HG03159 (cell line): ENCODE measurements at regions not wholly inside any gene's neighbourhood (a gene's known extent, or its start where the extent isn't known, plus 50 kb on each side); places are given as distances from the start of the nearest gene placed in this dataset.
"Not testable (repeated sequence)": the region's sequence is repeated elsewhere in the genome, so short reads cannot be mapped to it uniquely, and the experiment has no call there.

ENCODE experiments used
- ATAC-seq: cut with Tn5 transposase; IDR thresholded peaks from one replicate; pipeline ENCODE4 v1.9.1; 2021; ENCODE audit warnings: mild to moderate bottlenecking, moderate library complexity; ENCODE audit not compliant: unreplicated experiment

GRCh38 chr2:140178234-140178633 lies 1398.0 kb upstream of the NXPH2 start:
- no peak for ATAC-seq

- no peak for ATAC-seq
Measured at GRCh38 chr2:140177086-140177485, 1396.9 kb upstream of the NXPH2 start.

DNA sequence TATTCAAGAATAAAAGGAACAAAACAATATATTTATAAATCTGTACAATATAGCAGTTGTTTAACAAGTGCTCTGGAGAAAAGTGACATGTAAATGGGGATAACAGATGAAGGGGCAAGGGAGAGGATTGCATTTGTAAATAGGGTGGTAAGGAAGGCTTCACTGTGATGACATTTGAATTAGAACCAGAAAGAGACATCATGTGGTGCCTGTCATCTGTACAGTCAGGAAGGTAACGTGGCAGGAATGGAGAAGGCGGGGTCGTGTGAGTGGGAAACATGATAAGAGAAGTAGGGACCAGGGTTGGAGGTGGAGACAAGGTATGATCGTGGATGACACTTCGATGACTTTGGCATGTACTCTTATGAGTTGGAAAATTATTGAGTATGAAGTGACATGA lies 1393.6 kb upstream of the NXPH2 start:
- no peak for ATAC-seq

- no peak for ATAC-seq
Measured at GRCh38 chr2:140164449-140164848, 1384.3 kb upstream of the NXPH2 start.

DNA sequence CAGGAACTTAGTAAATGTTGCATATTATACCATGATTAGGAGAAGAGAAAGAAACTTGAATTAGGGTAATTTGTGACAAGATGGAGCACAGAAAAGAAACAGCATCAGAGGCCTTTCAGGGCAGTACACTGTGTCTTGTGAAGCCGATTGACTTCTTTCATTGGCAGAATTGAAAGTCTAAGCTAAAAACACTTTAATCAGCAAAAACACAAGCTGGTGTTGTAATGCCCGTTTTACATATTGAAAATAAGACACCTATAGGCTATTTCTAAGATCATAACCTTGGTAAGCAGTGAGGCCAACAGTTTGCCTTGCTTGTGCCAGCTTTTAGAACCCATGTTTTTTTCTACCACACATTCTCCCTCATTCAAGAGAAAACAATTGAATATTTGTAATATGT lies 1378.1 kb upstream of the NXPH2 start:
- no peak for ATAC-seq

DNA sequence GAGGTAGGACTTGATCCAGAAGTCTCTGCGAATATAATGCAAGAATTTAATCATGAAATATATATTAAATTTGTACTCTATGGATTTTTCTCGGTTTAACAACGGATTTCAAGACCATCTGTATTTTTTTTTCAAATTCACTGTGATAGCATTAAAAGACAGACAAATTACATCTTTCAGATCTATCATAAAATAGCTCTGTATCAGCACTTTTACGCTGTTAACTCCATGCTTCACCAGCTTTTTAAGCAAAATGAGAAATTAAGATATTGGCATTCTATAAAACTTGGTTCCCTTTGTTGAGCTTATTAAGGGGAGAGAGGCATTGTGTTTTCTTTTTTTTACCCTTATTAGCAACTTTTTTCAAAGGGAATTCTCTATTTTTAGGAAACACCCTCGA lies 1377.6 kb upstream of the NXPH2 start:
- no peak for ATAC-seq

DNA sequence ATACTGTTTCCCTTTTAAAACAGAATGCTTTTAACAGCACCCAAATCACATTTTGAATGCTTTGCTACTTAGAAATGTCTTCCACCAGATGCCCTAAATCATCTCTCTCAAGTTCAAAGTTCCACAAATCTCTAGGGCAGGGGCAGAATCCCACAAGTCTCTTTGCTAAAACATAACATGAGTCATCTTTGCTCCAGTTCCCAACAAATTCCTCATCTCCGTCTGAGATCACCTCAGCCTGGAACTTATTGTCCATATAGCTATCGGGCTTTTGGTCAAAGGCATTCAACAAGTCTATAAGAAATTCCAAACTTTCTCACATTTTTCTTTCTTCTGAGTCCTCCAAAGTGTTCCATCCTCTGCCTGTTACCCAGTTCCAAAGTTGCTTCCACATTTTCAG lies 1374.5 kb upstream of the NXPH2 start:
- no peak for ATAC-seq

DNA sequence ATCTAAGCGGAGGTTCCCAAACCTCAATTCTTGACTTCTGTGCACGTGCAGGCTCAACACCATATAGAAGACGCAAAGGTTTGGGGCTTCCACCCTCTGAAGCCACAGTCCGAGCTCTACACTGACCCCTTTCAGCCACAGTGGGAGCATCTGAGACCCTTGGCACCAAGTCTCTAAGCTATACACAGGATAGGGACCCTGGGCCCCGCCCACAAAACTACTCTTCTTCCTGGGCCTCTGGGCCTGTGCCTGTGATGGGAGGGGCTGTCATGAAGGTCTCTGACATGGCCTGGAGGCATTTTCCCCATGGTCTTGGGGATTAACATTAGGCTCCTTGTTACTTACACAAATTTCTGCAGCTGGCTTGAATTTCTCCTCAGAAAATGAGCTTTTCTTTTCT lies 1374.1 kb upstream of the NXPH2 start:
- no peak for ATAC-seq

- no peak for ATAC-seq
Measured at GRCh38 chr2:140144611-140145010, 1364.4 kb upstream of the NXPH2 start.

DNA sequence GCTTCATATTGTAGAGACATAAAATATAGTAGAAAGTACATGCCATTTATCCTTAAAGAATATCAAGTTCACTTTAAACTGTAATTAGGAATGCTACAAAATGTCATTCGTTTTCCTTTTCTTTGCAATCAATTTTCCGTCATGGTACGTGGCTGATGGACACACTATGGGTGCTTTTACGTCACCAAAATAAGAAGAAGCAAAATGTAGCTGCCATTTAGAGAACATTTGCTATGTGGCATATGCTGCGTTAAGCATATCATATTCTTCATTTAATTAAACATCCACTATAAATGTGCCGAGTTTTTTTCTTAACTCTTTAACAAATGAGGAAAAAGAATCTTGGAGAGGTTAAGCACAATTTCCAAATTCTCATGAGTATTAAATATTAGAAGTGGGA lies 1358.5 kb upstream of the NXPH2 start:
- ATAC-seq, result no peak

GRCh38 chr2:140136861-140137260 lies 1356.7 kb upstream of the NXPH2 start:
- no peak for ATAC-seq

DNA sequence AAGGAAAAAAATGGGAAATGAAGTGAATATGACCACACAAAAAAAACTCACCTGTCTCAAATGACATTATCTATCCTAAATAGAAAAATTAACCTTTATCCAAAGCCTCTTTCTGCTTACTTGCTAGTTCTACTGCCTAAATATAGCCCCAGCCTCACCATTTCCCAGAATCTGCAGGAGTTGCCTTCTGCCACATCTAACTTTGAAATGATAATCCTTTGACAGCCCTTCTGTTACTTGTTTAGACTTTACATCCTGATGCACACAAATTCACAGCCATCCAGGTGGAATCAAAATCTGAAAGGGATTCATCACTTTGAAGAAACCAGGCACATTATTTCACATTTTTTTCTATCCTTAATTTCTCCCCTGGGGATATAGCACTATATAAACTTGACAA lies 1356.2 kb upstream of the NXPH2 start:
- no peak for ATAC-seq

DNA sequence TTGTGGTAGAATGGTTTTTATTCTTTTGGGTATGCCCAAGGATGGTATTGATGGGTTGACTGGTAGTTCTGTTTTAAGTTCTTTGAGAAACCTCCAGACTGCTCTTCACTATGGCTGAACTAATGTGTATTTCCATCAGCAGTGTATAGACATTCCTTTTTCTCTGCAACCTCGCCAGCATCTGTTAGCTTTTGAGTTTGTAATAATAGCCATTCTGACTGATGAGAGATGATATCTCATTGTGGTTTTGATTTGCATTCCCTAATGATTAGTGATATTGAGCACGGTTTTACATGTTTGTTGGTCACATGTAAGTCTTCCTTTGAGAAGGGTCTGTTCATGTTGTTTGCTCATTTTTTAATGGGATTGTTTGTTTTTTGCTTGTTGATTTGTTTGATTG lies 1348.7 kb upstream of the NXPH2 start:
- ATAC-seq, result no peak

DNA sequence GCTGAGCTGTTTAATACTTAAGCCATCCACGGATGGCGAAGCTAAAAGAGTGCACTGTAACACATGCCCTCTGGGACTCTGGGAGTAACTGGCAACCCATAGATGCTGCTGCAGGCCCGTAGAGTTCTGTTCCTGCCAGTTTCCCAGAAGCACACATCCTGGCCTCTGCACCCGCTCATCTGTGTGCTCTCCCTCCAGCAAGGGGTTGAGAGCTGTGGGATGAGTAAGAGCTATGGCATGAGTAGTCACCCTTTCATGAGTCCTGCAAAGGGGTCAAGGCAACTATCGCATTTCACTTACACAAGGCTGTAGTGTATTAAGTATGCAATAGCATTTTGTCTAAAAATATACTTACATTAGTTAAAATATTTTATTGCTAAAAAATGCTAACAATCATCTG lies 1341.8 kb upstream of the NXPH2 start:
- no peak for ATAC-seq

GRCh38 chr2:140117386-140117785 lies 1337.2 kb upstream of the NXPH2 start:
- ATAC-seq, result no peak

DNA sequence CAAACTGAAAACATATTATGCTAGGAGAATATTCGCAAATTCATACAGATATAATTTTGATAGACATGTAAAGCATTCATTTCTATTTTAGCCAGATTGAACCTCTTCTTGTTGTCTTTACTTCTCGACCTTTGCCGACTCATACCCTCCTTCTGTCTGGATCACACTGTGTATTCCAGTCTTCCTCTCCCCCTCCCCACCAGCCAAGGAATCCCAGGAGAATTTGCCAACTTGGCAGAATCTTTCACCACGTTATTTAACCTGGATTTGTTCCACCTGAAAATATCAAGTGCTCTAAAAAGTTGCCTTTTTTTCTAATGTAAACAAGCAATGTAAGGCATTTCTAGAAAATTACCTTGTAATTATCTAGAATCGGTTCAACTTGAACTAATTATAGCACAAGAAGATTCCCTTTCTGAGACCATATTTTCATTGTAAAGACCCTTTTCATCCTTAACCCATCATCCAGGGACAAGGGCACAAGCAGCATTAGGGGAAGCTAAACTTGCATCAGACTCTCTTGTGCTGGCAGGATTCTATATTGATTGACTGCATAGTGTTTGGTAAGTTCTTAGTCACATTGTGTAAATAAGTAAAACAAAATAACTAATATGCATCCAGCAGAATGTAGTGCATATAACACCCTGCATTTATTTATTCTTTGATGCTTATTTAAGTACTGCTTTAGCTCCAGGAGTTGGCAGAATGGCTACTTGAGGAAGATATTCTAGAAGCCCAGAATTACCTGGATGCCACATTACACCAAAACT lies 1328.7 kb upstream of the NXPH2 start:
- no peak for ATAC-seq

DNA sequence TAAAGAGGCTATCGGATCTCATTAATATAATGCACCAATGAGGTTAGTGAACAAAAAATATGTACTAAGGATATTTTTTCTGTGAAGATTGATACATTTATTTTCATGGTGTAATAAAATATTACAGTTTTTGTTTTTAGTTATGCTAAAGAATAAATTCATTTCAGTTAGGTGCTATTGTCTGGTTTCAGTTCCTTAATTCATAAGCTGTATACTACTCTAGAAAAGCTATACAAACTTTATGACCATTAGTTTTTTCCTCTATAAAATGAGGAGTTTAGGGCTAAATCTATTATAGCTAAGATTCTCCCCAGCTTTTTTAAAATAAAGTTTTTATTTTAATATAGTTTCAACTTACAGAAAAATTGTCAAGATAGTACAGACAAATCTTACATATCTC lies 1311.7 kb upstream of the NXPH2 start:
- no peak for ATAC-seq

- ATAC-seq, result no peak
Measured at GRCh38 chr2:140086964-140087363, 1306.8 kb upstream of the NXPH2 start.

DNA sequence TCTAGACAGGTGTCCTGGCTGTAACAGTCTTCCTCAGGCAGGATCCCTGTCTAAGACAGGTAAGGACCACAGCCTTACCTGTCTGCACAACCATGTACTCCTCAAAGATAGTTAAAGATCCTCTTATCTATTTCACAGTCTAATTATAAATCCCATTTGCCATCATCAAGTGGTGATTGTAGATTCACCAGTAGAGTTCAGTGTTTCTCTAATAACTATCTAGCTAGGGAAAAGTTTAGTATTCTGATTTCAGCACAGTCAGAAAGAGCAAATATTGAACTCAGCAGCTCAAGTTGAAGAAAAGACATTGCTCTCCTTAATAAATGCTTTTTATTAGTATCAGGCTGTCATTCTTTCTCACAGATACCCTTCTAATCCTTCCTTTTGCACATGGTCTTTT lies 1305.5 kb upstream of the NXPH2 start:
- ATAC-seq, result no peak

GRCh38 chr2:140079038-140079437 lies 1298.8 kb upstream of the NXPH2 start:
- no peak for ATAC-seq

- ATAC-seq, result no peak
Measured at GRCh38 chr2:140076164-140076563, 1296.0 kb upstream of the NXPH2 start.

DNA sequence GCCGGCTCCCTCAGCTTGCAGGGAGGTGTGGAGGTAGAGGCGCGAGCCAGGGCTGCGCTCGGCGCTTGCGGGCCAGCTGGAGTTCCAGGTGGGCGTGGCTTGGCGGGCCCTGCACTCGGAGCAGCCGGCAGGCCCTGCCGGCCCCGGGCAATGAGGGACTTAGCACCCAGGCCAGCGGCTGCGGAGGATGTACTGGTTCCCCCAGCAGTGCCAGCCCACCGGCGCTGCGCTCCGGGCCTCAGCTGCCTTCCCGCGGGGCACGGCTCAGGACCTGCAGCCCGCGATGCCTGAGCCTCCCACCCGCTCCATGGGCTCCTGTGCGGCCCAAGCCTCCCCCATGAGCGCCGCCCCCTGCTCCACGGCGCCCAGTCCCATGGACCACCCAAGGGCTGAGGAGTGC lies 1293.6 kb upstream of the NXPH2 start:
- not testable (repeated sequence) for ATAC-seq

- ATAC-seq, result no peak
Measured at GRCh38 chr2:140067661-140068060, 1287.5 kb upstream of the NXPH2 start.
